SKM-1 (cell line): ENCODE measurements at regions not wholly inside any gene's neighbourhood (a gene's known extent, or its start where the extent isn't known, plus 50 kb on each side); places are given as distances from the start of the nearest gene placed in this dataset.
"Not testable (repeated sequence)": the region's sequence is repeated elsewhere in the genome, so short reads cannot be mapped to it uniquely, and the experiment has no call there.

Experiments used
- DNase-seq: peaks from one replicate; lab custom pipeline; 2025; ENCODE audit not compliant: unreplicated experiment; lab: John Stamatoyannopoulos, UW

DNA sequence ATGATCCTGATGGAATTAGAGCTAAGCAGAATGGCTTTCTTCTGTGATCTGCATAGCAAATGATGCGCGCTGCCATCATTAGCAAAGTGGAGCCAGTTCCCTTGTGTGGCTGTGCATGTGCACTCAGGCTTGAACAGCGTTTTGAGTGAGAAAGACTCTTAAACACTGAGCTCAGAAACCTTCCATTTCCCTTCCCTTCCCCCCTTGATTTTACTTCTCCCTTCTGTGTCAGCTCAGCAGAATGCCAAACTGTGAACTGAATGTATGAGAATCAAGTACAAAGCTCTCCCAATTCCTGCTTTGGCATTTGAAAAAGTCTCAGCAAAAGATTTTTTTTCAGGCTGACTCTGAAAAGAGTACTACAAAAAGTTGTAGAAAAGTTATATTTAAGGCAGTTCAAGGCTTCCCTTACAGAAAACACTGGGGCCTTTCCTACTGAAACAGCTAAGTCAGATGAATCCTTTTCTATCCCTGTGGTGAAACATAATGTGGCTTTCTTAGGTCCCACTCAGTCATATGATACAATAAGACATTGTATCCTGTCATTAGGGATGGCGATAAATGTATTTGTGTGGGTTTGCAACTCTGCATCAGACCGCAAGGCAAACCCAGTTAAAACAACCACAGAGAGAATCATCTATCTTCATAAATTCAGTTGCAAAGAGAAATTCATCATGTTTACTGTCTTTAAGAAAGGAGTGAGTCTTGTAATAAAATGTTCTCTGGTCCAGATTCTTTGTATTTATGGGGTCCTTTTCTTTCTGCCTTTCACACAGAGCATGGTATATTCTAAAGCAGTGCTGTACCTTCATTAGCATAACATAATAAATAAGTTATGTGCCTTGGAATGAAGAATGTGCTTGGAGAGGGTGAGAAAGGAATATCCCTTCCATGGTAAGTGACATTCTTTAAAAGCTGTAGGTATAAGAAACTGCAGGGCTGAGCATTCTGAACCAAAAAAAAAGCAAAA is 222.6 kb downstream of the CAAP1 start:
- peak; percentile 10 for DNase-seq

DNA sequence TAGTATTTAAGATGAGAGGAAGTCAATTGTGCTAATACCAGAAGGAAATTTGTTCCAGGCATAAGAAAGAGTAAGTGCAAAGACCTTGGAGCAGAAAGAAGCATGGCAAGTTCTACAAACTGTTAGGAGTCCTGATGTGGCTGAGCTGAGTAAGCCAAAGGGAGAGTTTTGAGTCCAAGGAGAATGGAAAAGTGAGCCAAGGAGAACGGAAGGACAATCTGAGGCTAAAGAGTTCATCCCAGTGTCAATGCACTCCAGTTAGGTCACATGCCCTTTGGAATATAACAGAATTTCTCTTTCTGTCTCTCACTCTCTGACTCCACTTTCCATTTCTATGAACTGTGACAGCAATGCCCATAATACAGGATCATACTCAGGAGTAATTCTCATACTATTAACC is 224.7 kb downstream of the CAAP1 start:
- no peak for DNase-seq

DNA sequence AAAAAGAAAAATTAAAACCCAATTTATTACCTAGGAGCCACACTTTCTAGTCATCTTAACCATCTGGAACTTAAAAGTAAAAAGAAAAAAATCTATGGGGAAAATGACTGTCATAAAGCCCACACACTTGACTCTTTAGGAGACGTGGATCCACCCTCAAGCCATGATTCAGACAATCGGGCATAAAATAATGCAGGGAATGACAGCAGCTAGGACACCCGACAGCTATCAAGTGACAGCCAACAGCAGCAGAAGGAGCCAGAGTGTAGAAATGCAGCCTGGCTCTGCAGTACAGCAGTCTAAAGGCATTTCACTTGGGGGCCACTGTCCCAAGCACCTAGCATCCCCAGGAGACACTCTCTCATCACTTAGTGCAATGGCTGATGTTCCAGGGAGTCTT is 226.9 kb downstream of the CAAP1 start:
- no peak for DNase-seq

DNA sequence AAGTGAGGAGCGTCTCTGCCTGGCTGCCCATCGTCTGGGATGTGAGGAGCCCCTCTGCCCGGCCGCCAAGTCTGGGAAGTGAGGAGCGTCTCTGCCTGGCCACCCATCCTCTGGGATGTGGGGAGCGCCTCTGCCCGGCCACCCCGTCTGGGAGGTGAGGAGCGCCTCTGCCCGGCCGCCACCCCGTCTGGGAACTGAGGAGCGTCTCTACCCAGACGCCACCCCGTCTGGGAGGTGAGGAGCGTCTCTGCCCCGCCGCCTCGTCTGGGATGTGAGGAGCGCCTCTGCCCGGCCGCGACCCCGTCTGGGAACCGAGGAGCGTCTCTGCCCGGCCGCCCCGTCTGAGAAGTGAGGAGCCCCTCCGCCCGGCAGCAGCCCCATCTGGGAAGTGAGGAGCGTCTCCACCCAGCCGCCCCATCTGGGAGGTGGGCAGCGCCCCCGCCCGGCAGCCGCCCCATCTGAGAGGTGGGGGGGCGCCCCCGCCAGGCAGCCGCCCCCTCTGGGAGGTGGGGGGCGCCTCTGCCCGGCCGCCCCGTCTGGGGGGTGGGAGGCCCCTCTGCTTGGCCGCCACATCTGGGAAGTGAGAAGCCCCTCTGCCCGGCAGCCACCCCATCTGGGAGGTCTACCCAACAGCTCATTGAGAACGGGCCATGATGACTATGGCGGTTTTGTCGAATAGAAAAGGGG is 228.4 kb downstream of the CAAP1 start:
- not testable (repeated sequence) for DNase-seq

DNA sequence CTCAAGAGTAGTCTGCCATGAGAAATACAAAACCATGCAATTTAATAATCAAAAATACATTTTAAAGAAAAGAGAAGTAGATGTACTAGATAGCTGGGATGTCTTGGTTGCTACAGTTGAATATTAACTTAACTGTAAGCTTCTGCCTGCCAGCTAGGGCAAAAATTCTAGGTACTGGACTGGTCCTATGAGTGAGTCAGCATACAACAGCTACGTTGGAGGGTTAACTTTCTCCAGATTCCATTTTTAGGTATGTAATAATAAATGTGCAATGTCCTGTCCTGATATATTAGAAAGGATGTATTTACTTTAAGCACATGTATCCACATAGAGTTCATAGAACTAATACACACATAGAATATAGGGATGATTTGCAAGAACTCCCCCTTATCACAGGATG is 230.1 kb downstream of the CAAP1 start:
- no peak for DNase-seq

DNA sequence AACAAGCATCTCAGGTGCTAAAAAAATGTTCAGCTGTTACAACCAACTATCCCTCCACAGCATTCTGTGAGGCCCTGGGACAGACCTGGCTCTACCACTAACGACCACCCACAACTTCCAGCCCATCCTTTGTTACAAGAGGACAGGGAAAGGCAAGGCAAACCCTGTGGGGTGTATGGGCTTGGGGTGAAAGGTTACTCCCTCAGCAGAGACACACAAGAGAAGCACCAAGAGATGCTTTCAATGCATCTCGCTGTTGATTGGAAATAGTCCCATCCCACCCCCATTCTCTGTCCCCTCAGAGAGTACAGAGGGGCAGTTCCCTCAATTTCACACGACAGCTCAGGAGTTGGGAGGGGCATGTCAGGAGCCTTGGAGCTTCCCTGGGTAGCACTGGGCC is 234.1 kb downstream of the CAAP1 start:
- no peak for DNase-seq

DNA sequence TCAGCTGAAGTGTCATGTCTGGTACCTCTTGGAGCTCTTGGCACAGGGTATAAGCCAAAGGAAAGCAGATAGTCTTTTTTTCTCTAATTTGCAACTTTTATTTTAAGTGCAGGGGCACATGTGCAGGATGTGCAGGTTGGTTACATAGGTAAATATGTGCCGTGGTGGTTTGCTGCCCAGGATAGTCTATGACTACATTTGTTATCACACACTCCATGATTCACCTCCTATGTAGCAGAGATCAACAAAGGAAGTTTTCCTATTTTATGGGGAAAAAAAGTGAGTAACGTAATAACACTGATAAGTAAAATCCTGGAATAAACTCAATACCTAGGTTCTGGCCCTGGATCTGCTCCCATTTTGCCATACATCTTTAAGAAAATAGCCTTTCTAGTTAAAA is 234.6 kb downstream of the CAAP1 start:
- no peak for DNase-seq

DNA sequence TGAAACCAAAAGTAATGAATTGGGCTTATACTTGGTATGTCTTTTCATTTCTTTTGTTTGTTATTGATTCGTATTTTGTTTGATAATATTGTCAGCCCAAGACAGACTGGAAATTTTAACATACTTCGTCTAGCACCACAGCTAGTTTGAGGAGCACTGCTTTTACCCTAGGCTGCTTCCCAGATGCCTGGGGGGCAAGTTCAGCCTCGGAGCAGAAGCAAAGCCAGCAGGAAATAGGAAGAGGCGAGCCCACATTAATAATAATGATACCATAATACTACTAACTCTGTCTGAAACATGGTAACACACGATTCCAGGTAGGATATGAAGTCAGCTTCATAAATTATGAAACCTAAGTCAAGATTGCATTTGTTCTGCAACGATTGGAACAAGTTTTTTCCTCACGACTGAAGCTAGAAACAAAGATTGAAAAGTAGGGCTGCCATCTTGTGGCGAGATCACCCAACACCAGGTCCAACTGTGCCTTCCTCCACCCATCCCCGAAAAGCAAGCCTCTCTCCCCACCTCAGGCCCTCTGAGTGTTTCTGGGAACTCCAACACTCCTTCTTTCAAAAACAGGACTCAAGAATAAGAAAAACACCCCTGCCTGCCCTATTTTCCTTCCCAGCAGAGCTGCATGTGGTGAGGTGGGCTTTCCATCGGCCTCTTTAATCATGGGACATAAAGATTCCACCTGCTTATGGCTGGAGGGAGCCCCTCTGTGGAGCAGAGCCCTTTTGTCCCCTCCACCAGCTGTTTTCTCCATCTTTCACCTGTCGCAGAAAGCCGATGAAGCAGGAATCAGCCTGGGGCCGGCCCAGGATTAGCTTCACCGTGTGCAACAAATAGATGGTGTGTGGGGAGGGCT is 236.4 kb downstream of the CAAP1 start:
- no peak for DNase-seq

DNA sequence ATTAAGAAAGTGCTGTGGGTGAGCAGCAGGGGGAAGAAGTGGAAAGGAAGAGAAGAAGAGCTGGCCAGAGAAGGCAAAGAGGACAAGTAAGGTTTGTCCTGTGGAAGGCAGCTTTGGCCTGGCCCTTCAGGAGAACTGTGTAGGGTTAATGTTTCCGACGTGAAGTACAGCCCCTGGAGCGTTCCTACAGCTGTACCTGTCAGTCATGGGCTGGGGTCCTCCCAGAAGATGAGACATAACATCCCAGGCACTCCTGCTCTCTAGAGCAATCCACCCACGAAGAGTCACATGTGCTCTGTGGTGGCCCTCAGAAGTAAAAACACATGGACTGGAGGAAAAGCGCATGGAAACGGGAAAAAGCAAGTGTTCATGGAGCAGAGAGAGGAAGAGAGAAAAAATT is 237.4 kb downstream of the CAAP1 start:
- no peak for DNase-seq

DNA sequence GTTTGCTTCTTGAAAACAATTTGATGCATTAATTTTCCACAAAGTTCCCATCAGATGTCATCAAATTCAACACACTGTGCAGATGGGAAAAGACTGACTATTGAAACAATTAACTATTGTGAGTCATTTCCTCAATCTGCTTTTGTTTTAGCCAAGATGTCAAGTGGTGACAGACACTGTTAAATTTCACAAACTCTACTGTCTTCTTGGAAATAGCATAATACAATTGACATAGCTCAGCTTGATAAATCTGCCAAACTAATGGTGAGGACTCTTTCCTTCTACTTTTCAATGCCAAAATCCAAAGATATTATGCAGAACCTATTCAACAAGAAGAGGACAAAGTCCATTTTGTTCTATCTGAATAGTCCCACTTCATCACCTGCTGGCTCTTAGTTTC is 242.3 kb downstream of the CAAP1 start:
- no peak for DNase-seq

DNA sequence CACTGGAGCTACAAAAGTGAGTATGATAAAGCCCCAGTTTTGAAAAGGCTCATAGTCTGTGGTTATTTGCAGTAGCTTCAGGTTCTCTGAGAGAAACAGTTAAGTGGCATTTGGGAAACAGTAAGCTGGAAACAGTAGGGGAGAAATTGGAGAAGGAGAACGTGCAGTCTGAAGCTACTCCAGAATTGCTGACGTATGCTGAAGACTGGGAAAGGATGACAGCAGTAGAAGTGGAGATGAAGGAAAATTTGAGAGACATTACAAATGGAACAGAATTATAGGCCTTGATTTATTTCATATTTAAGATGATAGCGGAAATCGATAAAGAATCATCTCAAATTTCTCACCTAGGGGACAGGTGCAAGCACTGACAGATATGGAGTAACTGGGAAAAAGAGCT is 248.8 kb downstream of the CAAP1 start:
- DNase-seq, result no peak

DNA sequence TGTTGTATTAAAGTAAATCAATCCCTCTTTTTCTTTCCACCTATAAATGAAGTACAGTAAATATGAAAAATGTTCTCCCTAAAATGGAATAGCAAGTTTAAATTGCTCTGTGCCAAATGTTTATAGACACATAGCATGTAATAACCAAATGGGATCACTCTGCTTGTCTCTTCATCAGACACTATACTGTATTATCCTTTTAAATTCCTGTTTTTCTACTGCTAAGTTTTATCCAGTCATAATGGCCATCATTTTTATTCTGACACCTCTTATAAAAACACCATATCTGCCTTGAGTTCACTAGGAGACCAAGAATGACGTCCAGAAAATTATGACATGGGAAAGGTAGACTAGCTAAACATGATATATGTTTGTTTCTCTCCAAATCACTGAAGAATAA is 252.8 kb downstream of the CAAP1 start:
- DNase-seq, result no peak

DNA sequence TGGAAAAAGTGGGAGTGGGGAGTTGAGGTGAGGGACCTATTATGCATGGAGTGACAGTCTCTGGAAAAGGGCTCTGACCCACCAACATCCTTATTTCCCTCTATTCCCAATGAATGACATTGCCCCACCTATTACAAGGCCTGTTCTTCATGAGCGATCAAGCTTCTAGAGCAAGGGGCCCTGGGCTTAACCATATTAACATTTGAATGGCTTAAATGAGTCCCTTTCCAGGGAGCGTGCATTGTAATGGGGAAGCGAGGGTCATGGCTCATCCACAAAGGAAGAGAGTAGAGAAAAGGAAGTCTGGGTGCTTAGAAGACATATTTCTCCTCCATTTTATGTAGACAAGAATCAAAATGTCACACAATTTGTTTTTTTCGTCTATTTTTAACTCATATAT is 255.5 kb downstream of the CAAP1 start:
- DNase-seq, result no peak

DNA sequence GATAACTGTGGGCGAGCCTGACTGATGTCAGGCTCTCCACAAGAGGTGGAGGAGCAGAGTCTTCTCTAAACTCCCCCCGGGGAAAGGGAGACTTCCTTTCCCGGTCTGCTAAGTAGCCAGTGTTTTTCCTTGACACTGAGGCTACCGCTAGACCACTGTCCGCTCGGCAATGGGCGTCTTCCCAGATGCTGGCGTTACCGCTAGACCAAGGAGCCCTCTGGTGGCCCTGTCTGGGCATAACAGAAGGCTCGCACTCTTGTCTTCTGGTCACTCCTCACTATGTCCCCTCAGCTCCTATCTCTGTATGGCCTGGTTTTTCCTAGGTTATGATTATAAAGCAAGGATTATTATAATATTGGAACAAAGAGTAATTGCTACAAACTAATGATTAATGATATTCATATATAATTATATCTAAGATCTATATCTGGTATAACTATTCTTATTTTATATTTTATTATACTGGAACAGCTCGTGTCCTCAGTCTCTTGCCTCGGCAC is 278.7 kb downstream of the CAAP1 start:
- DNase-seq, result not testable (repeated sequence)

DNA sequence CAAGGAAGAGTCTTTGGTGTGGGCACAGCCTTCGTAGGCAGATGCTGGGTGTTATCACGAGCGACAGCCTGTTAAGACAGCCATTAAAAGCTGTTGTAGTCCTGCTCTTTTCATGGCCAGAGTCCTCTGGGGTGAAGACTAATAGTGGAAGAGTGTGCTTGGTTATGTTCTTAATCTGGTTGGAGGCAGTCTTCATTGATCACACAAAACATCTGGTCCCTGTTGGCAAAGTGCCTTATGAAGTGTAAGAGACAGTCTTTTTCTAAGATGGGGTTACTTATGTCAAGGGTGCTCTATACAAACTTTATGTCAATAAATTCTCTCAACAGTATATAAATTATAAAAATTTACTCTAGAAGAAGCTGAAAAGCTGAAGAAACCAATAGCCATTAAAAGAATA is 280.4 kb downstream of the CAAP1 start:
- no peak for DNase-seq

DNA sequence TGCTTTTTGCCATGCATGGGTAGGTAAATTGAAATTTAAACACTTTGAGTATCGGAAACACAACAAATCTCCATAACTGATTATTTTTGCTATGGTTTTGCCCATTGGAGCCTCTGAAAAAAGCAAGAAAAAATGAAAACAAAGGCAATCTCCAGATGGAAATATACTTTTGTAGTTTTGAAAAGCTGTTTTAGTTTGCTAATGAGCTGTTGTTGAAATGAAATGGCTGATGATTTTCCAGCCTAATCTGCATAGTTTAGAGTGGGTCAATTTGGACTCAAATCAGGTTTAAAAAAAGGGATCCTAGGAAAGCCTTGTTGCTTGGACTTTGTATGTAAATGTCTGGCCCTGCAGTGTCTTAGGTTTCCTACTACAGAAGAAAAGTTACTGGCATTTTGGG is 285.8 kb downstream of the CAAP1 start:
- no peak for DNase-seq

DNA sequence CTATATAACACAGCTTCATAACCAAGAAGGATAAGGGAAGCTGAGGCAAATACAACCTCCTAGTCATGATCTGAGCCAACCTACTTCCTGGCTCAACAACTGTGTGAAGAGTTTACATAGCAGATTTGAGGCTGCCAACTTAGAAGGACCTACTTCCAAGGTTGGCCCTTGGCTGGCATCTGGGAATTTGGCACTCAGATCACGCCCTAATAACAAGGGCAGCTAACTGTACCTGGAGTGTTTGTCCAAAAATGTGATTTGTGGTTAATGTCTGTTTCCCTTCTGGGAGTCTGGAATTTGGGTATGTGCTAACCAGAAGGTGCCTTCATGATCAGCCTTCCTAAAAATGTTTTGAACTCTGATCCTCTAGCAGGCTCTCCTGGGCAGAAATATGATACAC is 287.2 kb downstream of the CAAP1 start:
- DNase-seq, result no peak

DNA sequence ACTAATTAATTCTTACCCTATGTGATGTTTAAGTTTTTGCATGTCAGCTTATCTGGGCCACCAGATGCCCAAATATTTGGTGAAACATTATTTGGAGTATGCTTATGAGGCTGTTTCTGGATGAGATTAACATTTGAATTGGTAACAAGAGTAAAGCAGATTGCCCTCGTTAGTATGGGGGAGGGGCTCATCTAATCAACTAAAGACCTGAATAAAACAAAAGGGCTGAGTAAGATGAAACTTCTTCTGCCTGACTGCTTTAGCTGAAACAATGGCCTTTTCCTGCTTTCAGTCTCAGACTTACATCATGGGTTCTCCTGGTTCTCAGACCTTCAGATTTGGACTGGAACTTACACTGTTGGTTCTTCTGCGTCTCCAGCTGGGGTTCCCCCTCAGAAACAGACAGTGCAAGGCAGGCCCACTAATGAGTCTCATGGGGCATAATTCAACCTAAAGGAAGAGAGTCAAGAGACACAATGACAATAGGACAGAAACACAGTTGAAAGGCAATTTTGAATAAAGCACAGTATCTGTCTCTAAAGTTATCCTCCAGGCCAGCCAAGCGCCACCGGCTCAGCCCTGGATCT is 288.4 kb downstream of the CAAP1 start:
- DNase-seq, result no peak

DNA sequence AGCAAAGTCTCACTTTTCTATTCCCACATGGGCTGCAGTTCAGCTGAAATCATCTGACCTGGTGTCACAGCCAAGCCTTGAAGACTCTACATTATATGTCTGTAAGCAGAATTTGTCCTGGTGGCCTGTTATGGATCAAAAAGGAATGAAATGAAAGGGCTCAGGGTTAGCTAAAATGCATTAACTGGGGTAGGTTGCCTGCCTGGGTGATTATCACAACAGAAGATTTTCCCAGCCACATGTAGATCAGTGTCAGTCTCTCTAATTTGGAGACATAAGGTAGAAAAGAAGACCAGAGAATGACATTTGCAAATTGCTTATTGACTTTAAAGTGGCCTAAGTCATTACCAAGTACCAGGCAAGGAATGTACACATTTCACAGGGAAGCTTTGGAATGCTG is 289.0 kb downstream of the CAAP1 start:
- no peak for DNase-seq

DNA sequence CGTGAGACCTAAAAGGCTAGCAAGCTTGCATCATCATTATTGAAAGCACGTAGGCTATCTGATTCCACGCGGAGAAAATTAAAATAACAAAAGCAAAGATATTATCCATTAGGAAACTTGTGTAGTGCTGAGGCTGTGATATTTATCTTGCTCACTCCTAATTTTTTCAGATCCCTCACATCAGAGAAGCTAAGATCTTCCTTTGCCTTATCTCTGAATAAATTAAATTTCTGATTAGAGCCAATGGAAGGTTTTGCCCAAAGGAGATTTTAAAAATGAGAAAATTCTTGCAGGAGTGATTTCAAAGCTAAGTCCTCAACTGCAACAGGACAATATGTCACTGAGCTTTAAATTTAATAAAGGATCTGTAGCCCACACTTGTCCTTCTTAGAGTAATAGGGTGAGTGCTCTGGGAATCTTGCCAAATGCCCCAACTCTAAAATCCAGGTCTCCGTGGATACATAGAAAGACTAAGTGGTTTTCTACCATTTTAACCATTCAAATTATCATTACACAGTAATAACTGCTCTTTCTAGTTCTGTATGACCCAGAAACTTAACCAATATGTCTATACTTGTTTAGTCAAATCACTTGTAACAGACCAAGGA is 295.0 kb downstream of the CAAP1 start:
- DNase-seq, result no peak

DNA sequence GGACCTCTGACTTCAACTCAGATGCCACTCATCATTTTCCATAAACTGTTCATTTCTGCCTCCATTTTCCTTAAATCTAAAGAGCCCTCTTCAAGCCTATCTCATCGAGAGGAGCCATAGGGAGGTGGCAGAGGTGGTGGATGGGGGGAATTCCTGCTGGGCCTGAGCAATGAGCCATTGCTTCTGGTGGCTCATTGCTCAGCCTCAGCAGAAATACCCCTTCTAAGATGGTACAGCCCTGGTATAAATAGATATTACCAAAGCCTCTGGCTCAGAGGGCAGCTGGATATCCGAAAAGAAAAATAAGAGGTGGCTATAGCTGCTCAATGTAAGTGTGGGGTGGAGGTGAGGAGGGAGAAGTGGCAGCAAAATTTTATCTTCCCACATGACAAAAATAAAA is 313.5 kb downstream of the CAAP1 start:
- no peak for DNase-seq
